Peyer's patch (tissue), 4 donors: ENCODE measurements at regions not wholly inside any gene's neighbourhood (a gene's known extent, or its start where the extent isn't known, plus 50 kb on each side); places are given as distances from the start of the nearest gene placed in this dataset.

Experiments
- CTCF ChIP-seq, 6 experiments: fragments of 450-650 bp in 4 of 6; fragments of 200-600 bp in 2 of 6; sonication (generic) in 1 of 6; IDR thresholded peaks; one replicate each; pipeline ENCODE4 v1.5.1; 2017 to 2019; ENCODE audit warnings: antibody characterized with exemption in 6 of 6, mild to moderate bottlenecking in 3 of 6, moderate library complexity in 1 of 6
- POLR2A ChIP-seq, 2 donors: fragments of 450-650 bp; IDR thresholded peaks; one replicate each; pipeline ENCODE4 v1.5.1; 2017; ENCODE audit warnings: antibody characterized with exemption in 2 of 2, mild to moderate bottlenecking in 2 of 2, moderate library complexity in 2 of 2

GRCh38 chr2:194002699-194003368, 1654.2 kb upstream of the SLC39A10 start:
- TF ChIP-seq CTCF (IDR thresholded peaks at IDR 0.05) (no peak), POLR2A (IDR thresholded peaks at IDR 0.05) (no peak)
